ENCODE measurements at regions not wholly inside any gene's neighbourhood (a gene's known extent, or its start where the extent isn't known, plus 50 kb on each side); places are given as distances from the start of the nearest gene placed in this dataset.

GRCh38 chr18:75799449-75800330 lies 372.2 kb upstream of the SMIM21 start:
- Histone ChIP-seq H3K9me3 (no peaks in the 10 kb centered on the region), H3K4me3 (no peak overlapping the region), H3K27ac (no peak overlapping the region), H3K27me3 (no peaks in the 10 kb centered on the region), H3K36me3 (no peaks in the 10 kb centered on the region), H3K4me1 (no peaks in the 10 kb centered on the region)
- 69% methylated on average over 10 of the region's 10 CpGs for WGBS
- TF ChIP-seq EP300 (IDR thresholded peaks at IDR 0.05) (no peak), POLR2A (IDR thresholded peaks at IDR 0.05) (no peak), CTCF (IDR thresholded peaks at IDR 0.05) (no peak), POLR2AphosphoS5 (IDR thresholded peaks at IDR 0.05) (no peak)
- no peak for DNase-seq (ENCODE audit: low spot score in 2 of 2)

- H3K27ac ChIP-seq: no peak overlapping the region
- WGBS: 77% methylated on average over 1 of the region's 1 CpG
- no peaks in the 10 kb centered on the region for H3K27me3 ChIP-seq
- TF ChIP-seq POLR2AphosphoS5 (IDR thresholded peaks at IDR 0.05): no peak
- TF ChIP-seq CTCF (IDR thresholded peaks at IDR 0.05): no peak
- no peak for TF ChIP-seq POLR2A (IDR thresholded peaks at IDR 0.05)
- TF ChIP-seq EP300 (IDR thresholded peaks at IDR 0.05): no peak
- H3K4me3 ChIP-seq: no peak overlapping the region
- no peaks in the 10 kb centered on the region for H3K9me3 ChIP-seq
- no peak for DNase-seq (ENCODE audit: low spot score in 2 of 2)
- H3K4me1 ChIP-seq: no peaks in the 10 kb centered on the region
- H3K36me3 ChIP-seq: no peaks in the 10 kb centered on the region
Observed at GRCh38 chr18:75797046-75797445, 369.5 kb upstream of the SMIM21 start.

GRCh38 chr18:75790796-75791195 lies 363.3 kb upstream of the SMIM21 start:
- Histone ChIP-seq H3K27ac (no peak overlapping the region), H3K4me3 (no peak overlapping the region), H3K27me3 (no peaks in the 10 kb centered on the region), H3K36me3 (no peaks in the 10 kb centered on the region), H3K9me3 (no peaks in the 10 kb centered on the region), H3K4me1 (no peaks in the 10 kb centered on the region)
- WGBS: 36% methylated on average over 2 of the region's 2 CpGs
- no peak for TF ChIP-seq POLR2A (IDR thresholded peaks at IDR 0.05)
- TF ChIP-seq POLR2AphosphoS5 (IDR thresholded peaks at IDR 0.05): no peak
- TF ChIP-seq EP300 (IDR thresholded peaks at IDR 0.05): no peak
- TF ChIP-seq CTCF (IDR thresholded peaks at IDR 0.05): no peak
- DNase-seq (ENCODE audit: low spot score in 2 of 2): no peak

GRCh38 chr18:75790111-75790510 lies 362.6 kb upstream of the SMIM21 start:
- no peak for DNase-seq (ENCODE audit: low spot score in 2 of 2)

More at GRCh38 chr18:75790111-75790510, 362.6 kb upstream of the SMIM21 start:
- Histone ChIP-seq H3K9me3 (no peaks in the 10 kb centered on the region), H3K27me3 (no peaks in the 10 kb centered on the region), H3K4me1 (no peaks in the 10 kb centered on the region), H3K4me3 (no peak overlapping the region), H3K36me3 (no peaks in the 10 kb centered on the region), H3K27ac (no peak overlapping the region)
- TF ChIP-seq CTCF (IDR thresholded peaks at IDR 0.05) (no peak), EP300 (IDR thresholded peaks at IDR 0.05) (no peak), POLR2AphosphoS5 (IDR thresholded peaks at IDR 0.05) (no peak), POLR2A (IDR thresholded peaks at IDR 0.05) (no peak)
- 85% methylated on average over 2 of the region's 2 CpGs for WGBS

All from suprapubic skin (tissue), 4 donors.